ENCODE measurements at regions not wholly inside any gene's neighbourhood (a gene's known extent, or its start where the extent isn't known, plus 50 kb on each side); places are given as distances from the start of the nearest gene placed in this dataset.

DNA sequence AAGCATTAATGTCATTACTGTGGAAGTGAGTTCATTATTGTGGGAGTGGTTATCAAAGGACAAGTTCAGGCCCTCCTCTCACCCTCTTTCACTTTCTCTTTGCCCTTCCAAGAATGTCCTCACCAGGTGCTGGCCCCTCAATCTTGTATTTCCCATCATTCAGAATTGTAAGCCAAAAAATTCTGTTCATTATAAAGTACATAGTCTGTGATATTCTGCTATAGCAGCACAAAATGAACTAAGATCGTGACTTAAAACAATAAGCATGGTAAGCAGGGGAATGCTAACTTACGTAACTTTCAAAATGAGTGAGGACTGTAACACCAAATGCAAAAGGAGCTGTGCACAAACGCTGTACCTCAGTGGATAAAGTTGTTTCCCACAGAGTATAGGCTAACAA is 515.7 kb upstream of the BTBD3 start:
- BruUV-seq (replicated peaks): no TSS peak
- TF ChIP-seq RCOR1 (IDR thresholded peaks at IDR 0.05; ENCODE audit: insufficient replicate concordance, low read length): no peak
- no peak for TF ChIP-seq MAFK (IDR thresholded peaks at IDR 0.05; ENCODE audit: low read depth, low read length)
- TF ChIP-seq RAD21 (IDR thresholded peaks at IDR 0.05; ENCODE audit: low read length): no peak
- no peak for TF ChIP-seq SMC3 (IDR thresholded peaks at IDR 0.05; ENCODE audit: low read depth, low read length)
- TF ChIP-seq FOS (IDR thresholded peaks at IDR 0.05; ENCODE audit: low read depth, low read length): no peak
- TF ChIP-seq MXI1 (IDR thresholded peaks at IDR 0.05; ENCODE audit: borderline replicate concordance, low read depth, low read length): no peak
- TF ChIP-seq CEBPB (IDR thresholded peaks at IDR 0.05; ENCODE audit: low read depth, low read length): no peak
- TF ChIP-seq, protein P1, sequence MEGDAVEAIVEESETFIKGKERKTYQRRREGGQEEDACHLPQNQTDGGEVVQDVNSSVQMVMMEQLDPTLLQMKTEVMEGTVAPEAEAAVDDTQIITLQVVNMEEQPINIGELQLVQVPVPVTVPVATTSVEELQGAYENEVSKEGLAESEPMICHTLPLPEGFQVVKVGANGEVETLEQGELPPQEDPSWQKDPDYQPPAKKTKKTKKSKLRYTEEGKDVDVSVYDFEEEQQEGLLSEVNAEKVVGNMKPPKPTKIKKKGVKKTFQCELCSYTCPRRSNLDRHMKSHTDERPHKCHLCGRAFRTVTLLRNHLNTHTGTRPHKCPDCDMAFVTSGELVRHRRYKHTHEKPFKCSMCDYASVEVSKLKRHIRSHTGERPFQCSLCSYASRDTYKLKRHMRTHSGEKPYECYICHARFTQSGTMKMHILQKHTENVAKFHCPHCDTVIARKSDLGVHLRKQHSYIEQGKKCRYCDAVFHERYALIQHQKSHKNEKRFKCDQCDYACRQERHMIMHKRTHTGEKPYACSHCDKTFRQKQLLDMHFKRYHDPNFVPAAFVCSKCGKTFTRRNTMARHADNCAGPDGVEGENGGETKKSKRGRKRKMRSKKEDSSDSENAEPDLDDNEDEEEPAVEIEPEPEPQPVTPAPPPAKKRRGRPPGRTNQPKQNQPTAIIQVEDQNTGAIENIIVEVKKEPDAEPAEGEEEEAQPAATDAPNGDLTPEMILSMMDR (conservative IDR thresholded peaks at IDR 0.05; ENCODE audit: low read depth, low read length): no peak
- no peak for TF ChIP-seq NFE2L2 (IDR thresholded peaks at IDR 0.05; ENCODE audit: low read depth, low read length)
- TF ChIP-seq CHD1 (IDR thresholded peaks at IDR 0.05; ENCODE audit: low read depth, low read length): no peak
- TF ChIP-seq, protein P2, sequence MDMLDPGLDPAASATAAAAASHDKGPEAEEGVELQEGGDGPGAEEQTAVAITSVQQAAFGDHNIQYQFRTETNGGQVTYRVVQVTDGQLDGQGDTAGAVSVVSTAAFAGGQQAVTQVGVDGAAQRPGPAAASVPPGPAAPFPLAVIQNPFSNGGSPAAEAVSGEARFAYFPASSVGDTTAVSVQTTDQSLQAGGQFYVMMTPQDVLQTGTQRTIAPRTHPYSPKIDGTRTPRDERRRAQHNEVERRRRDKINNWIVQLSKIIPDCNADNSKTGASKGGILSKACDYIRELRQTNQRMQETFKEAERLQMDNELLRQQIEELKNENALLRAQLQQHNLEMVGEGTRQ (IDR thresholded peaks at IDR 0.05; ENCODE audit: low read depth, low read length): no peak
- no peak for TF ChIP-seq MAZ (IDR thresholded peaks at IDR 0.05; ENCODE audit: borderline replicate concordance, low read depth, low read length)
- TF ChIP-seq BHLHE40 (IDR thresholded peaks at IDR 0.05; ENCODE audit: low read depth, low read length): no peak
- TF ChIP-seq, protein P3, sequence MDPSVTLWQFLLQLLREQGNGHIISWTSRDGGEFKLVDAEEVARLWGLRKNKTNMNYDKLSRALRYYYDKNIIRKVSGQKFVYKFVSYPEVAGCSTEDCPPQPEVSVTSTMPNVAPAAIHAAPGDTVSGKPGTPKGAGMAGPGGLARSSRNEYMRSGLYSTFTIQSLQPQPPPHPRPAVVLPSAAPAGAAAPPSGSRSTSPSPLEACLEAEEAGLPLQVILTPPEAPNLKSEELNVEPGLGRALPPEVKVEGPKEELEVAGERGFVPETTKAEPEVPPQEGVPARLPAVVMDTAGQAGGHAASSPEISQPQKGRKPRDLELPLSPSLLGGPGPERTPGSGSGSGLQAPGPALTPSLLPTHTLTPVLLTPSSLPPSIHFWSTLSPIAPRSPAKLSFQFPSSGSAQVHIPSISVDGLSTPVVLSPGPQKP (IDR thresholded peaks at IDR 0.05; ENCODE audit: borderline replicate concordance, low read depth, low read length): no peak
- TF ChIP-seq POLR2A (IDR thresholded peaks at IDR 0.05; ENCODE audit: low read depth, low read length): no peak
- no peak for TF ChIP-seq RFX5 (IDR thresholded peaks at IDR 0.05; ENCODE audit: low read depth, low read length)
- H3K27me3 ChIP-seq (ENCODE audit: control insufficient read depth, insufficient read depth, low read length): no peaks in the 10 kb centered on the region
- WGBS, 2 experiments (ENCODE audit: extremely low coverage in 2 of 2, insufficient read length in 1 of 2): 85% methylated on average over 2 of the region's 3 CpGs; no CpG with 5 or more reads in 1 of the 2 experiments
- DNase-seq (no peak), ATAC-seq (ENCODE audit: low read depth) (no peak)
- H4K8ac ChIP-seq (ENCODE audit: low read depth in 2 of 2, low read length in 2 of 2): no peak overlapping the region
- H3K27ac ChIP-seq (ENCODE audit: insufficient read depth, low read length): no peak overlapping the region
- no peak overlapping the region for H4K91ac ChIP-seq (ENCODE audit: insufficient read depth, low read depth, low read length)
- H3K56ac ChIP-seq (ENCODE audit: extremely low read depth, insufficient read depth, low read length): no peak overlapping the region
- H3K36me3 ChIP-seq (ENCODE audit: control insufficient read depth, insufficient read depth, low read length): no peaks in the 10 kb centered on the region
- no peak overlapping the region for H3K23ac ChIP-seq (ENCODE audit: low read depth, low read length)
- H3K9me3 ChIP-seq (ENCODE audit: control insufficient read depth, insufficient read depth, low read length): no peaks in the 10 kb centered on the region
- no peak overlapping the region for H3K14ac ChIP-seq (replicated peaks; ENCODE audit: low read depth, low read length)
- POLR2A ChIA-PET (ENCODE audit: unreplicated experiment): no interaction called here
- H3K4me1 ChIP-seq (ENCODE audit: control insufficient read depth, insufficient read depth, low read length): no peaks in the 10 kb centered on the region
- H3K4me3 ChIP-seq (ENCODE audit: insufficient read depth, low read depth, low read length): no peak overlapping the region; the same call in 1 of the 2 replicates
- no peaks in the 10 kb centered on the region for H3K79me1 ChIP-seq (ENCODE audit: low read depth in 1 of 2, low read length in 2 of 2)
- no peak overlapping the region for H2AK5ac ChIP-seq (ENCODE audit: low read depth, low read length)
- intact Hi-C loops (cut with micrococcal nuclease) (no loop called here), dilution Hi-C loops (cut with HindIII; ENCODE audit: low sequenced_read_pairs, unreplicated experiment) (no loop called here), in situ Hi-C loops (cut with MboI; ENCODE audit: low sequenced_read_pairs) (no loop called here)
- no peak overlapping the region for H4K5ac ChIP-seq (ENCODE audit: low read depth, low read length)
- H3K18ac ChIP-seq (ENCODE audit: low read depth, low read length): no peak overlapping the region
- no peak overlapping the region for H2BK20ac ChIP-seq (ENCODE audit: low read depth, low read length)
- no peaks in the 10 kb centered on the region for H3K9me1 ChIP-seq (ENCODE audit: insufficient read depth, low read length)
- no peak overlapping the region for H3K4ac ChIP-seq (ENCODE audit: low read depth, low read length)
- CTCF ChIA-PET: no interaction called here
- H2AFZ ChIP-seq (replicated peaks; ENCODE audit: low read length, poor library complexity): no peak overlapping the region
- H3K9ac ChIP-seq (ENCODE audit: low read depth, low read length): no peak overlapping the region
- no peaks in the 10 kb centered on the region for H4K20me1 ChIP-seq (ENCODE audit: insufficient read depth, low read length)
- H3K4me2 ChIP-seq (ENCODE audit: low read depth, low read length): peak overlapping the region; percentile 47
- no peak overlapping the region for H2BK15ac ChIP-seq (ENCODE audit: low read depth, low read length)
- H2BK5ac ChIP-seq (ENCODE audit: low read depth, low read length, poor library complexity, severe bottlenecking): no peak overlapping the region
- no peak overlapping the region for H2AK9ac ChIP-seq (replicated peaks; ENCODE audit: low read depth, low read length, poor library complexity)
- no peak overlapping the region for H2BK120ac ChIP-seq (ENCODE audit: low read depth, low read length)
